GM12872 (cell line): ENCODE measurements at regions not wholly inside any gene's neighbourhood (a gene's known extent, or its start where the extent isn't known, plus 50 kb on each side); places are given as distances from the start of the nearest gene placed in this dataset.

Experiments used
- TF ChIP-seq, protein P1 (sequence below): IDR thresholded peaks from 3 replicates; pipeline ENCODE4 v1.5.1; 2011; ENCODE audit warnings: low read depth, mild to moderate bottlenecking, low read length, moderate library complexity; ENCODE audit not compliant: insufficient read depth

DNA sequence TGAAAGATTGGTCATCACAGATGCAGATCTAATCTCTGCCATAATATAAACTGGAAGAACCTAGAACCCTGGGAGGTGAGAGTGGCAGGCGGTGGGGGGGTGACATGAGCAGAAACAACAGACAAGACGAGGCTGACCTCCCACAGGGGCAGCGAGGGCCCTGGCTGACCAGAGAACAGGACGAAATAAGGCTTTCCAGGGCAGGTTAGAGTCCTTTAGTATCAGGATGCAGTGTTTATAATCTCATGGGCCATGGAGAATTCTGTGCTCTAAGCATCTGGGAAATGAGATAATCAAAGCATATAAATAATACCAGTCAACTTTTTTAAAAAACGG is 102.7 kb upstream of the BCL2L14 start:
- TF ChIP-seq, protein P1, sequence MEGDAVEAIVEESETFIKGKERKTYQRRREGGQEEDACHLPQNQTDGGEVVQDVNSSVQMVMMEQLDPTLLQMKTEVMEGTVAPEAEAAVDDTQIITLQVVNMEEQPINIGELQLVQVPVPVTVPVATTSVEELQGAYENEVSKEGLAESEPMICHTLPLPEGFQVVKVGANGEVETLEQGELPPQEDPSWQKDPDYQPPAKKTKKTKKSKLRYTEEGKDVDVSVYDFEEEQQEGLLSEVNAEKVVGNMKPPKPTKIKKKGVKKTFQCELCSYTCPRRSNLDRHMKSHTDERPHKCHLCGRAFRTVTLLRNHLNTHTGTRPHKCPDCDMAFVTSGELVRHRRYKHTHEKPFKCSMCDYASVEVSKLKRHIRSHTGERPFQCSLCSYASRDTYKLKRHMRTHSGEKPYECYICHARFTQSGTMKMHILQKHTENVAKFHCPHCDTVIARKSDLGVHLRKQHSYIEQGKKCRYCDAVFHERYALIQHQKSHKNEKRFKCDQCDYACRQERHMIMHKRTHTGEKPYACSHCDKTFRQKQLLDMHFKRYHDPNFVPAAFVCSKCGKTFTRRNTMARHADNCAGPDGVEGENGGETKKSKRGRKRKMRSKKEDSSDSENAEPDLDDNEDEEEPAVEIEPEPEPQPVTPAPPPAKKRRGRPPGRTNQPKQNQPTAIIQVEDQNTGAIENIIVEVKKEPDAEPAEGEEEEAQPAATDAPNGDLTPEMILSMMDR = no peak

DNA sequence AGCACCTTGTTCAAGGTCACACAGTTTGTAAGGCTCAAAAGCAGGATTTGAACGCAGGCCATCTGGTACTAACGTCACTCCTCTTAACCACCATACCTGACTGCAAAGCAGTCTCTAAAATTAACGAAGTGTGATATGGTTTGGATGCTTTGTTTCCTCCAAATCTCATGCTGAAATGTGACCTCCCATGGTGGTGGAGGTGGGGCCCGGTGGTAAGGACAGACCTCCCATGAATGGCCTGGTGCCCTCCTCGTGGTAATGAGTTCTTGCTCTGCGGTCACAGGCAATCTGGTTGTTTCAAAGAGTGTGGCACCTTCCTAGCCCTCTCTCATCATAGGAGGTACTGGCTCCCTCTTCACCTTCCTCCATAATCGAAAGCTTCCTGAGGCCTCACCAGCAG is 102.2 kb upstream of the BCL2L14 start:
- TF ChIP-seq, protein P1 = no peak

DNA sequence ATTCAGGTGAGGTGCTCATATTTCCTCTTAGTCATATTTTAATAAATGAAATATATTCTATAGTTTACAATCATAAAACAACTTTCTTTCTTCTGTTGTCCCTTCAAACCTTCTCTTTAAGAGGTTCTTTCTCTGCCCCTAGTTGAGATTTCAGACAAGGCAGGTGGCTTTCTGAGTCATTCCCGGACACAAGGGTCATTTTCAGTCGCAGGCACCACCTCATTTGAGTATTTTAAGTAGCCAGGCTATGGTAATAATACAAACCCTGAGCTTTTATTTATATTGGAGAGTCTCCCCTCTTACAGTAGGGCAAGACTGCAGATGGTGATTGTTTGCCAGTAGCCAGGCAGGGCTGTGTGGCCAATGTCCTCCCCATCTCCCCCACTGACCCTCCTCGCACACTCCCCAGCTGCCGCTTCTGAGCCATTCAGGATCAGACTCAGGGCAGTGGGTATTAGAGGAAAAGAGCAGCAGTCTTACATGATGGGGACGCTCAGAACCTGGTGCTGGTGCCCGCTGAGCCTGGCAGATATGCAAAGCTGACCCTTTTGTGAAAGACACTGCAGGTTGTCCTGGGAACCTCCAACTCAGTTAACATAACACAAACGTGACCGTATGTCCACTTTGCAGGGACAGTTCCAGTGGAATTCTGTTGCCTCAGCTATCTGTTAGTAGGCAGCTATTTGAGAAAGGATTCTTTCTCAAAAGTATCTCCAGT is 101.1 kb upstream of the BCL2L14 start:
- TF ChIP-seq, protein P1 = no peak

DNA sequence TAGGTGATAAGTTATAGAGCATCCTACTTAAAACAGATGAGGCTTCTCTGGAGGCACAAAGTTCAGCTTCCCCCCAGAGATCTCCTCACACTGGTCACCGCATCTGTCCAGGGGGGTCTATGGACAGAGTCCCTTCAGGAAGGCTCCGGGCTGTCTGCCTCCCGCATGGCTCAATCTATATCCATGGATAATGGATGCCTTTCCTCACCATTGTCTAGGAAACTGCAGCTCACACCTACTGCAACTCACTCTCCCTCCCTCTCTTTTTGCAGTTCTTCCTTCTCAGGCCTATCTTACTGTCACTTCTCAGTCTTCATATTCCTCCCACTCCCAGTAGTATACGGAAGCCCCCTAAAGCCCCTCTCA is 100.6 kb upstream of the BCL2L14 start:
- TF ChIP-seq, protein P1 = no peak

DNA sequence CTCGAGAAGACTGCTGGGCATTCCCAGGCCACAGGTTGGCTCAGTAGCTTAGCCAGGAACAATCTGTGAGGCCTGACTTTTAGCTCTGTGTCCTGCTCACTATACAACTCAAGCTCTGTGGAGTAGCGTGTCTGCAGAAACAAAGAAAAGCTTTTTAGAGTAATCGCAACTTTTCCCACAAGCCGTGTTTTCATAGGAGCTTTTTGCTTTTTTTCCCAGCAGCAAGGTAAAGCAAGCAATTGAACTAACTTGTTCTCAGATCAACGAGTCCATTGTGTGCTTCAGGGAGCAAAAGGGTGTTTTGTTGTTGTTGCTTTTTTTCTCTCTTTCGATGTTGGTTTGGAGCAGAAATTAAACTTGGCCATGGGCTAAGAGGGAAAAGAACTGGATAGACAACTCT is 97.3 kb upstream of the BCL2L14 start:
- TF ChIP-seq, protein P1 = no peak

DNA sequence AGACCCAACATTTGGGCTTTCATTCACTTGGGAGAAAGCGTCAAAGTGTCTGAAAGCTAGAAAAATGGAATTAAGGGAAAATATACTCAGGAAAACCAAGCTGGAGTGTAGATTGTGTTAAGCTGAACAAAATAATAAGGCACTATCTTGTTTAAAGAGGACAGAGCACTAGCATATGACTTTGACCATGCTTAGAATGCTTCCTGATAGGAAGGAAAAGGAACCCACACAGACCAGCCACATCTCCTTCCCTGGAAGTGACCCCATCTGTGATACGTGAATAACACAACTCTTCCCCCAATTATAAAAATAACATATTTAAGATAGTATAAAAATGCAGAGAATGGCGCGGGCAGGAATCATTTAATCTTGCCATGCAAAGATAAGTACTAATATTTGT is 94.7 kb upstream of the BCL2L14 start:
- TF ChIP-seq, protein P1 = no peak

DNA sequence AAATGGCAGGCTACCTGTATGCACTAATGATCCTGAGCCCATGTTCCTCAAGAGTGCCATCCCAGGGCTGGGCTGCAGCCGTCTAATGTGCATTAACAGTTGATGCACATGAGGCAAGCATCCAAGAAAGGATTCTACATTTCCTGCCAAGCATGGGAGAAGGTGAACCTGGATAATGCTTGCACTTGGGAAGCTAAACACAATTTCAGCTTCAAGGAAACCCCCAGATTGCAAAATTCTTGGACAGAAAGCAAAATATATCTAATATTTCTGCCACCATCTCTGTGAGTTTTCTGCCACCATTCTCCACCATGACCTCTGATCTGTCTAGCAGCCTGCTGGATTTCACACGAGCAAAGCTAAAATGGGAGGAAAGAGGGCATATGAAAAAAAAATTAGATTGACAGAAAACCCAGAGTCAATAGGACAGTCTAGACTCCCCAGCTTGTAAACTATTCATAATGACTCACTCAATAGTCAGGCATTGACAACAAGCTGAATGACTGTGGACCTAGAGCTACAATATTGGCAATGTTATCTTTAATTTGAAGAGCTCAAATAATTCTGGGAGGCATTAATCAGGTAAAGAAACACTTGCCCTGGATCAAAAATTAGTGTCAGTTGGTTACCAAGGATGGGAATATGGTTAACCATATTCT is 91.9 kb upstream of the BCL2L14 start:
- TF ChIP-seq, protein P1 = no peak

DNA sequence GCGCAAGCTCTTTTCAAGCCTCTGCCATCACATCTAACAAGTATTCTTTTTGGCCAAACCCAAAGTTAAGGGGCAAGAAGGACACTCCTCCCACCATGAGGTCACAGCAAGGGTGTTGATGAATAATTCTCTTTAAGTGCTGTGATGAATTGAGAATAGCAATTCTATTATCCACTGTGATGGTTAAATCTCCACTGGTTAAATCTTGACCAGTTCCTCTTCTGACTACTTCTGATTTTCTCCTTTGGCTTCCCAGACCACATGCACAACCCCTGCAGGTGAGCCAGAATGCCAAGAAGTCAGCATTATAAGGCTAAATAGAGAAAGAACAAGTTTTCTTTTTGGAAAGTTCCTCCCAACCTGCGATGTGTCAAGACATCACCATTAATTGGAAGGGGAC is 90.6 kb upstream of the BCL2L14 start:
- TF ChIP-seq, protein P1 = no peak
